ENCODE measurements at regions not wholly inside any gene's neighbourhood (a gene's known extent, or its start where the extent isn't known, plus 50 kb on each side); places are given as distances from the start of the nearest gene placed in this dataset.

GRCh38 chr4:126414741-126415140 lies 1100.0 kb downstream of the FAT4 start:
- TF ChIP-seq EZH2phosphoT487 (IDR thresholded peaks at IDR 0.05; ENCODE audit: borderline replicate concordance, low read length) (no peak), CTCF (IDR thresholded peaks at IDR 0.05; ENCODE audit: low read depth, low read length, poor library complexity, severe bottlenecking) (no peak)
- H3K27ac ChIP-seq (ENCODE audit: low read depth, low read length), result no peak overlapping the region
- H3K9me3 ChIP-seq (ENCODE audit: control insufficient read depth, insufficient read depth, low read length), result no peaks in the 10 kb centered on the region

GRCh38 chr4:126419266-126419665 lies 1104.5 kb downstream of the FAT4 start:
- no peaks in the 10 kb centered on the region for H3K9me3 ChIP-seq (ENCODE audit: control insufficient read depth, insufficient read depth, low read length)
- no peak overlapping the region for H3K4me3 ChIP-seq (ENCODE audit: low read length)
- H3F3A ChIP-seq (ENCODE audit: control insufficient read depth, insufficient read depth), result no peaks in the 10 kb centered on the region
- no peak for TF ChIP-seq CTCF (IDR thresholded peaks at IDR 0.05; ENCODE audit: low read depth, low read length, poor library complexity, severe bottlenecking)
- TF ChIP-seq EZH2phosphoT487 (IDR thresholded peaks at IDR 0.05; ENCODE audit: borderline replicate concordance, low read length), result no peak
- no peak overlapping the region for H3K27ac ChIP-seq (ENCODE audit: low read depth, low read length)
- H3K4me2 ChIP-seq (ENCODE audit: low read length), result no peak overlapping the region
- H3K36me3 ChIP-seq (ENCODE audit: control insufficient read depth, low read length), result no peaks in the 10 kb centered on the region
- no peaks in the 10 kb centered on the region for H3K79me2 ChIP-seq (ENCODE audit: control insufficient read depth, low read length)
- no peaks in the 10 kb centered on the region for H3K9me2 ChIP-seq (replicated peaks; ENCODE audit: control insufficient read depth, low read length)
- no peaks in the 10 kb centered on the region for H4K20me1 ChIP-seq (ENCODE audit: control insufficient read depth, insufficient read depth, low read depth, low read length)
- H3K4me1 ChIP-seq (ENCODE audit: control insufficient read depth, low read length), result no peaks in the 10 kb centered on the region
- no peaks in the 10 kb centered on the region for H3K27me3 ChIP-seq (ENCODE audit: control insufficient read depth, low read length)

More at GRCh38 chr4:126414741-126415140, 1100.0 kb downstream of the FAT4 start:
- Histone ChIP-seq H3K36me3 (ENCODE audit: control insufficient read depth, low read length) (no peaks in the 10 kb centered on the region), H4K20me1 (ENCODE audit: control insufficient read depth, insufficient read depth, low read depth, low read length) (no peaks in the 10 kb centered on the region), H3K27me3 (ENCODE audit: control insufficient read depth, low read length) (no peaks in the 10 kb centered on the region), H3K79me2 (ENCODE audit: control insufficient read depth, low read length) (no peaks in the 10 kb centered on the region), H3K9me2 (replicated peaks; ENCODE audit: control insufficient read depth, low read length) (no peaks in the 10 kb centered on the region), H3K4me3 (ENCODE audit: low read length) (no peak overlapping the region), H3K4me1 (ENCODE audit: control insufficient read depth, low read length) (no peaks in the 10 kb centered on the region), H3K4me2 (ENCODE audit: low read length) (no peak overlapping the region), H3F3A (ENCODE audit: control insufficient read depth, insufficient read depth) (no peaks in the 10 kb centered on the region)

- Histone ChIP-seq H3K4me1 (ENCODE audit: control insufficient read depth, low read length) (no peaks in the 10 kb centered on the region), H3K9me3 (ENCODE audit: control insufficient read depth, insufficient read depth, low read length) (no peaks in the 10 kb centered on the region), H3K4me3 (ENCODE audit: low read length) (no peak overlapping the region), H3K9me2 (replicated peaks; ENCODE audit: control insufficient read depth, low read length) (no peaks in the 10 kb centered on the region), H3K36me3 (ENCODE audit: control insufficient read depth, low read length) (no peaks in the 10 kb centered on the region), H3K27ac (ENCODE audit: low read depth, low read length) (no peak overlapping the region), H3F3A (ENCODE audit: control insufficient read depth, insufficient read depth) (no peaks in the 10 kb centered on the region), H3K79me2 (ENCODE audit: control insufficient read depth, low read length) (no peaks in the 10 kb centered on the region), H3K4me2 (ENCODE audit: low read length) (no peak overlapping the region), H4K20me1 (ENCODE audit: control insufficient read depth, insufficient read depth, low read depth, low read length) (no peaks in the 10 kb centered on the region), H3K27me3 (ENCODE audit: control insufficient read depth, low read length) (no peaks in the 10 kb centered on the region)
- TF ChIP-seq CTCF (IDR thresholded peaks at IDR 0.05; ENCODE audit: low read depth, low read length, poor library complexity, severe bottlenecking) (no peak), EZH2phosphoT487 (IDR thresholded peaks at IDR 0.05; ENCODE audit: borderline replicate concordance, low read length) (no peak)
These were observed 1113.1 kb downstream of the FAT4 start for GRCh38 chr4:126427853-126428252.

GRCh38 chr4:126431049-126431448 lies 1116.3 kb downstream of the FAT4 start:
- H3K4me2 ChIP-seq (ENCODE audit: low read length), result no peak overlapping the region
- H3K36me3 ChIP-seq (ENCODE audit: control insufficient read depth, low read length), result no peaks in the 10 kb centered on the region
- no peaks in the 10 kb centered on the region for H3K27me3 ChIP-seq (ENCODE audit: control insufficient read depth, low read length)
- H3K4me1 ChIP-seq (ENCODE audit: control insufficient read depth, low read length), result no peaks in the 10 kb centered on the region
- no peaks in the 10 kb centered on the region for H3F3A ChIP-seq (ENCODE audit: control insufficient read depth, insufficient read depth)
- no peaks in the 10 kb centered on the region for H4K20me1 ChIP-seq (ENCODE audit: control insufficient read depth, insufficient read depth, low read depth, low read length)
- no peaks in the 10 kb centered on the region for H3K9me2 ChIP-seq (replicated peaks; ENCODE audit: control insufficient read depth, low read length)
- H3K9me3 ChIP-seq (ENCODE audit: control insufficient read depth, insufficient read depth, low read length), result no peaks in the 10 kb centered on the region
- TF ChIP-seq CTCF (IDR thresholded peaks at IDR 0.05; ENCODE audit: low read depth, low read length, poor library complexity, severe bottlenecking) (no peak), EZH2phosphoT487 (IDR thresholded peaks at IDR 0.05; ENCODE audit: borderline replicate concordance, low read length) (no peak)
- H3K4me3 ChIP-seq (ENCODE audit: low read length), result no peak overlapping the region
- no peaks in the 10 kb centered on the region for H3K79me2 ChIP-seq (ENCODE audit: control insufficient read depth, low read length)
- no peak overlapping the region for H3K27ac ChIP-seq (ENCODE audit: low read depth, low read length)
